NCI-H510A treated with DMSO at 0.1 percent for 48 hours (cell line): ENCODE measurements at regions not wholly inside any gene's neighbourhood (a gene's known extent, or its start where the extent isn't known, plus 50 kb on each side); places are given as distances from the start of the nearest gene placed in this dataset.

Source experiments
- DNase-seq: peaks from one replicate; lab custom pipeline; 2025; lab: John Stamatoyannopoulos, UW

DNA sequence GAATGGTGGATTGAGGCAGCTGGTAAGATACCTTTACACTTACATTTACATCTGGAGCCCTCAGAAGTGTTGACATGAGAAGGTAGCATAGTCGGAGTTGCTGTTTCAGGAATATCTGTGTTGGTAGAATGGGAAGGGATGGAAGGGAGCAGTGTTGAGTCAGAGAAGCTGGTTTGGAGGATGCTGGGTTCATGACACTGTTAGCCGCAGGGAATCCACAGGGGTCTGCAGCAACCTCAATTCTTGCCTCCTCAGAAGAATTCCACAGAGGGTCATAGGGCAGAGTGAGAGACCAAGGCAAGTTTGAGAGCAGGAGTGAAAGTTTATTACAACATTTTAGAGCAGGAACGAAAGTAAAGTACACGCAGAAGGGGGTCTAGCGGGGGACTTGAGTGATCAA is 536.8 kb downstream of the QKI start:
- DNase-seq: no peak

DNA sequence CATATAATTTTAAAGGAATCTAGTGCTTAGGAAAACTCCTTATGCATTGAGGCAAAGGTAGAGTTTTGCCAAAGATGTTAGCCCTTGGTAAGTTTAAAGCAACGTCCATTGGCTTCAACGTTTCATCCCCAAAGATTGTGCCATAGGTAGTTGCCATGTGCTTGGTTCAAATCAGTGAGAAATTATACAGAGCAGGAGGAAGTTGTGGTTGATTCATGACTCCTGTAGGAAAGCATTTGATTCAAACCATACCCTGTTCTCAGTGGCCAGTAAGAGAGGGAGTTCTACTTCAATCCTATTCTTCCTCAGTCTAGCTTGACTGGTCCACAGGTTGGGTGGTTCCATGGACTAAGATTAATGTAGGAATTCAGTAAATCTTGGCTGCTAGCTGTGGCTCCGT is 535.6 kb downstream of the QKI start:
- DNase-seq: no peak

DNA sequence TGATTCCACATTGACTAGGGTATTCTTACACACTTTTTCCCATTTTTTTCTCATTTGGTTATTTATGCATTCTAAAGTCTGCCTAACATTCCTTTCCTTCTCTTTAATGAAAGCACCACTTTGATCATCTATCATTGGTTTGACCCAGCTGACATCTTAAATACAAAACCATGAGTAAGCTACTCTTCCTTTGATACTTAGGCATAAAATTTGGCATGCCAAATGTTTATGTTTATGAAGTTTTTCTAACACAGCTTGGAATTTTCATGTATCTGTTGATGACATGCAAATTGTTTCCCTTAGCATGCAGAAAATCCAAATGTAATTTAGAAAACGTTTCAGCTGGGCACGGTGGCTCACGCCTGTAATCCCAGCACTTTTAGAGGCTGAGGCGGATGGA is 534.9 kb downstream of the QKI start:
- no peak for DNase-seq

DNA sequence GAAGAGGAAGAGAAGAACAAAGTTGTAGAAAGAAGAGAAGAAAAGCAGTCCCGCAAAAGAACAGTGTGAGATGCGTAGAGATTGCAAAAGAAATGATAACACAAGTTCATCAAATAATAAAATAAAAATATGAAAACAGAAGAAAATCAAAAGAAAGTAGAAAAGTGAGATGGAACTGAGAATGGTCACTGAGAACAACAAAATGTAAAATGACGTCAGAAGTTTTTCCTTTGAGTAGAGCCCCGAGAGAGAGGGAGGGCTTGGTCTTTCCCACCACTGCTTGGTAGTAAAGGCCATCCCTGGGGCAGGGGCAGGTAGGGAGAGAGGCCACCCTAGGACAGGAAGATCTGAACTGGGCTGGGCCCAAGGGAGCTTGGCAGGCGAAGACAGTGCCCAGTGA is 533.7 kb downstream of the QKI start:
- no peak for DNase-seq

DNA sequence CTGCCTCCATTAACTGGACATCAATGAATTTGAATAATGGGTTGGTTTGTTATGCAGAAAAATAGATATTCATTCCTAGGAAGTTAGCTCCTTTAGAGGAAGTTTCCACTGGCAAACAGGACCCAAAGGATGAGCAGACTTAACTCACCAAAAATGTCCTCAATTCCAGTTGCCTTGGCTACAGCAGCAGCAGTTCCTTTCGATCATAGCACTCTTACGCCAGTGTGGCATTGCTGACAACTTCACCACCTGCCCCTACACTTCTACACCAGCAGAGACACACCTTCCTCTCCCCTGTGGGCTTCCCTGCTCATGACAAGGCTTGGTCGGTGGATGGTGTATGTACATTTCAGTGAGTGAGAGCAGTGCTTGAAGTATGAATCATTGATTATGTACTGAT is 532.8 kb downstream of the QKI start:
- no peak for DNase-seq

DNA sequence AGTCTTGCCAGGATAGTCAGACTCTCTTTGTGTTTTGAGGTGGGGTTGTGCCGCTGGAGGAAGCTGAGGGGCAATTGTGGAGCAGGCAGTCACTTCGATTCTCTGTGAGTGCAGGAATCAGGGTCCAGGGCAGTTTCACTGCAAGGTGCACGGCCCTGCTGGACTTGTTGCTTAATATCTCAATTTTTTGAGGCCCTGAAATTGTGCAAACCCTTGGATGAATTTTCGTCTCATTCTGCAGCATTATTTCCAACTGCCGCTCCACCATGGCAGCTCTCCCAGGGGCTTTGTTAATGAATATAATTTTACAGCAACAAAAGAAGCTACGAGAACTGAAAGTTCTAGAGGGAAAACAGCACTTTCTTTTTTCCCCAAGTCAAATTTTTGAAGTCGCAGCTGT is 531.9 kb downstream of the QKI start:
- DNase-seq: no peak

DNA sequence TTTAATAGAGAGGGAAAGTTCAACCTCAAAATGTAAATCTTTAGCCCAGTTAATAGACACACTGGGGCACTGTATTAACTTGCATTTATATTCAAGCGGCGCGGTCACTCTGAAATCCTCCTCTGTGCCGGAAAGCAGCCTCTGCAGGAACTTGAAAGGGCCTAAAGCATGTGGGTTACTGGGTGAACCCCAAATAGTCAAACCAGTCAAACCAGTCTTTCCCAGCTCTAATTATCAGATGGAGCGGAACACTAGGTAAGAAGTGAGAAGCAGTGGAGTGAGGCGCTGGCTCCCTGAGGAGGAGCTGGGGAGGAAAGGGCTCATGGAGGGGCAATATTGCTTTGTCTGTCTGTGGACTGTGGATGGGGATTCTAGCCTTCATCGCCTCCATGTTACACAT is 531.3 kb downstream of the QKI start:
- DNase-seq: no peak

DNA sequence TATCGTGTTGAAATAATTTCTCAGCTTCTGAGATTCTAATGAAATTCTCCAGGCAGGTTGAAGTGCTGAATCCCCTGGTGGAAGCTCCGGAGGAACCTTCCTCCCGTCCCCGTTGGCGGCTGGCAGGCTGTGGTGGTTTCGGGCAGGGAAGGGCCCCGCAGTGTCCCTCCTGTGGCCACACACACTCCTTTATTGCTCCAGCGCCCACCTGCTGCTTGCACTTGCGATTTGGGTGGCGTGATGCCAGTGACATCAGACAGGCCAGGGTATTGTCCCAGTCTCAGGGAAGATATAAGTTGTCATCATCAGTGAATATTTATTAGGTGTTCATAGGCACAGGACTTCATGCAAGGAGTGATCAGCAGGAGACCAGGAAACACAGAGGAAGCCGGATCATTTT is 530.4 kb downstream of the QKI start:
- DNase-seq: no peak

DNA sequence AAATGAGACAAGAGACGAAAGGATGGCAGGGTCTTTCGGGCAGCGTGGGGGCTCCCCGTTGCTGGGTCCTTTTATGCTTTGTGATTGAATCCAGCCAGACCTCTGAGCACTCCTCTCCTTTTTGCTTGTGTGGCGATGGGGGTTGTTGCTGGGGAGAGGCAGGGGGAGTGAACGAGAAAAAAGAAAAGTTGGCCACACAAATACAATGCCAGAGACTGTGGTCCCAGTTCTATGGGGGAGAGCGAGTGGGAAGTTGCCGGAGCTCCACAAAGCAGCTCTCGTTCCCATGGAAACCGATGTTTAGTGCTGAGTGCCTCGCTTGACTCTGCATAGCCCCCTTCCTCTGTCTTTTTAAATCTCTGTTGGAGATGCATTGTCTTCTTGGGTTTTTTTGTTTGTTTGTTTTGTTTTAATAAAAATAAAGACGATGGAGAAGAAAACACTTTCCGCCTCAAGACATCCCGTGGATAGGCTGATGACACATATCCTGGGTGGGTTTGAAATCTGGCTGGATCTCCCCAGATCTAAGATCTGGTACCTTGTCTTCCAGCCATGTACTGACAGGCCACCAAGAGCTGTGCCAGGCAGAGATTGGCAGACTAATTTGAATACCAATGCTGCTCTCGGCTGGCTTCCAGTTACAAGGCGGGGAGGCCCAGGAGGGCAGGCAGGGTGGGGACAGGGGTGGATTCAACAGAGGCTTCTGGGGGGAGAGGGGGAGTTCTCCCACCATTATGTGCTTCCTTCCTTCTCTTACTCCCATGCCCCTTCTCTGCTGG is 529.3 kb downstream of the QKI start:
- no peak for DNase-seq

DNA sequence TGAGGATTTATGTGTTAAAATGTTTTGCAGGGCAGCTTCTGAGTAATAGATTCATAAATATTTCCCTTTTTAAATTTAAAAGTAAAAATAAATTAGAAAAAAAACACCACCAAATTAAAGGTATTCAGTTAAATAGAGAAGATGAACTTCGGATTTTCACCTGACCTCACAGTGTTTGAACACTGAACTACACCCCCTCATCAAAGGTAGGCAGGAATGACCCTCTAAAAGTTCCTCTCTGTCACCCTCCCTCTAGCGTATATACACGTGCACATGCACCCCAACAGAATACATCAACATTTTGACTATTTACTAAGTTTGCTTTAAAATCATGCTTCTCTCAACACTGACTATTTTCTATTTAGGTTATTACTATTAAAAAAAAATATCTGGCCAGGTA is 528.3 kb downstream of the QKI start:
- DNase-seq: no peak

DNA sequence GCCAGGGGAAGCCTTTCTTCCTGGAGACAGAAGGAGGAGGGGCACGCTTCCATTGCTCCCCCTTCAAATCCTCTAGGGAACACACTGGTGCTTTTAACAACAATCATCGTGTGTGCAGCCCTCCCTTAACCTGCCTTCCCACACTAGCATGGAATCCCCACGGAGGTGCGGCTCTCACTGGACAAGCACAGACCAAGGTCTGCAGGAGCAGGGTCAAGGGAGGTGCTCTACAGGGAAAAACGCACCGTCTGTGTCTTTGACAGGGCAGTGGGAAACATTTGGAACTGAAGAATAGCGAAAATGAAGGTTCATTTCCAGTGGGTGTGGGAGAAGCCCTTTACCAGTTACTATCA is 527.1 kb downstream of the QKI start:
- no peak for DNase-seq

DNA sequence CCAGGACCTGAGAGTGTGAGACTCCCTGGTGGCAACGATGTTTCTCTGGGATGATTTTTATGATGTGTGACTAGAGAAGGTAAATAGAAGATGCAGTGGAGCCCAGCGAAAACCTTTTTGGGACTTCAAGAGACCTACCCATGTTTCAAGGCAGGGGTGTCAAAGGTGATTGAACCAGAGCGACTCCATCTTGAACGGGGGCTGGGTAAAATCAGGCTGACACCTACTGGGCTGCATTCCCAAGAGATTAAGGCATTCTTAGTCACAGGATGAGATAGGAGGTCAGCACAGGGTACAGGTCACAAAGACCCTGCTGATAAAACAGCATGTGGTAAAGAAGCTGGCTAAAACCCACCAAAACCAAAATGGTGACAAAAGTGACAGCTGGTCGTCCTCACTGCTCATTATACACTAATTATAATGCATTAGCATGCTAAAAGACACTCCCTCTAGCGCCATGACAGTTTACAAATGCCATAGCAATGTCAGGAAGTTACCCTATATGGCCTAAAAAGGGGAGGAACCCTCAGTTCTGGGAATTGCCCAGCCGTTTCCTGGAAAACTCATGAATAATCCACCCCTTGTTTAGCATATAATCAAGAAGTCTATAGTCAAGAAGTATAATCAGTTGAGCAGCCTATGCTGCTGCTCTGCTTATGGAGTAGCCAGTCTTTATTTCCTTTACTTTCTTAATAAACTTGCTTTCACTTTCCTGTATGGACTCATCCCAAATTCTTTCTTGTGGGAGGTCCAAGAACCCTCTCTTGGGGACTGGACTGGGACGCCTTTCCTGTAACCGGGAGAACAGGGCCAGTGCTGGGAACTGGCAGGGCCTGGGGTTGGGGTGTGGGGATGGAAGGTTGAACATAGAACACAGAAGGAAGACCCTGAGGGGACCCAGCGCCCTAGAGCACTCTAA is 526.4 kb downstream of the QKI start:
- DNase-seq: no peak

DNA sequence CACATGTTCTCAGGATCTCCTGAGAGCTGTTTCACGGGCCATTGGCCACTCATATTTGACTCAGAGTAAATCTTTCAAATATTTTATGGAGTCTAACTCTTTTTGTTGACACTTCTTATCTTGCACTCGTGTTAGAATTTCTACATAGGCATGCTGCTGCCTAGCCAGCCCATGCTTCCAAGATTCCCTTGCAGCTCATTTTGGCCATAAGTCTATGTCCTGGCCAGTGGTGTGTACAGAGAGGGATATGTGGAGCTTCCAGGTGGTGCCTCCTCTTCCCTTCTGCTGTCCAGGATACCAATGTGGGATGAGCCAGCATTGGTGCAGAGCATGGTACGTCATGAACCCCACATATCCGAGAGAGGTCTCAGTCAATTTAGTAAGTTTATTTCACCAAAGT is 522.6 kb downstream of the QKI start:
- no peak for DNase-seq

DNA sequence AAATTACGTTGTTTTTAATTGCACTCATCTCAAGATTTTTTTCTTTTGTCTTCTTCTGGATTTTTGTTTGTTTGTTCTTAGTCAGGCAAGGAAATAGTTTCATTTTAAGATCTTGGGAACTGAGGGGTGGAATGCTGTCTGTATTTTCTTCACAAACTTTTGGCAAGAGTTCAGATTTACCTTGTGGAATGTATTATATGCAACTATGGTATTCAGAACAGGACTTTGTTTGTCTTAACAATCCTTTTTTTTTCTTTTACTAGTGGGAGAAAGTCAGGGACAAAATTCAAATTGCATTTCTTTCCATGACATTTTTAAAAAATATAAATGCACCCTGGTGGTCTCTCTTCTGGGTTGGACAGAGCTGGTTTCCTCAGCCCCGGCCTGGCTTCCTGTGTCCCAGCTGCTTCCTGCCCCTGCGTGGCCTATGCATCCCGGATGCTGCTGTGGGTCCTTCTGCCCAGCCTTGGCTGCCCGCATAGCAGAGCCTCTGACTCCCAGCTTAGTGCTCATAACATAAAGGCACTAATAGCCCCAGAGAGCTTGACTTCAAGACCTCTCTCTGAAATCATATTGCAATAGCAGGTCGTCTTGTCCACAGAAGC is 520.7 kb downstream of the QKI start:
- DNase-seq: no peak

DNA sequence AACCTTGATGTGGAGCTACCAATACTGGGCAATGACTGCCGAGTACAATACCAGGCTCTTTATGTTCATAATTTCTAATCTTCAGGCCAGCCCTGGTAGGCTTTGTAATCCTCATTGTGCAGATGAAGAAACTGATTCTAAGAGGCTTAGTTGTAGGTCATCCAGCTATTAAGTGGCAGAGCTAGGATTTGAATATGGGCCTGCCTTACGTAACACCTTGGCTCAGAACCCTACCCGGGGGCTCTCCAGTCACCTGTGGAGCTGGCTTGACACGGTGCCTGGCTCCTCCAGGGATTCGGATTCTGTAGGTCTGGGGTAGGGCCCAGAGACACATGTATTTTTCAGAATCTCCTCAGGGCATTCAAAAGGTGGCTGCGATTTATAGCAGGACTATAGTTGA is 515.5 kb downstream of the QKI start:
- DNase-seq: no peak

DNA sequence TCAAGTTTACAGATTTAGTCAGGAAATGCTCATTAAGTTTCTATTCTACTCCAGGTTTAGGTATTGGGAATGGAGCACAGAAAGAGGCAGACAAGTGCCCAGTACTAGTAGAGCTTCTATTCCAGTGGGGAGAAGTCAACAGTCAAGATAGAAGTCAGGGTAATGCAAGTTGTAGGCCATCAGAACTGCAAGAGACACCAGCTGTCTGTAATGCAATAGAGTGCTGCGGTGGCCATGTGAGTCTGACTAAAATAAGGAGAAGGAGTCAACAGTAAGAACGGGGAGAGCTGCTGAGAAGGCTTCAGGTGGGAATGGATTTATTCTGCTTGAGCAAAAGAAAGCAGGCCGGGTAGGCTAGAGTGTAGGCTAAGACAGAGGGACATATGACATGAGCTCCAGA is 515.0 kb downstream of the QKI start:
- no peak for DNase-seq

DNA sequence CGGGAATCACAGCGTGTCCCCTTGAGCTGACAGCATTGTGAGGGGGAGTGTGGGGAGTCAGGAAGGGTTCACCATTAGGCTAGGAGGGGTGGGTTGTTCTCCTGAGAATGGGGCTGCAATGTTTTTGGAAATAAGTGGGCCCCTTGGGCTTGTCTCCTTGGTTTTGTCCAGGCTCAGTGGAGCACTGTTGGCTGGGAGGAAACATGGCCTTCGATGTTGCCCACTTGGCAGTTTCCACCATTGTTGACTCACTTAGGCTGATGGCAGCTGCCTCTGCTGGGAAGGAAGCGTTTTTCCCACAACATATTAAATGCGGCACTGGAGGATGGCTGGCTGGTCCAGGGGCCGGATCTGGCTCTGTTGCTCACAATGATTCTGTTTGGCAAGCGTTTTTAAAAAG is 512.1 kb downstream of the QKI start:
- DNase-seq: no peak

DNA sequence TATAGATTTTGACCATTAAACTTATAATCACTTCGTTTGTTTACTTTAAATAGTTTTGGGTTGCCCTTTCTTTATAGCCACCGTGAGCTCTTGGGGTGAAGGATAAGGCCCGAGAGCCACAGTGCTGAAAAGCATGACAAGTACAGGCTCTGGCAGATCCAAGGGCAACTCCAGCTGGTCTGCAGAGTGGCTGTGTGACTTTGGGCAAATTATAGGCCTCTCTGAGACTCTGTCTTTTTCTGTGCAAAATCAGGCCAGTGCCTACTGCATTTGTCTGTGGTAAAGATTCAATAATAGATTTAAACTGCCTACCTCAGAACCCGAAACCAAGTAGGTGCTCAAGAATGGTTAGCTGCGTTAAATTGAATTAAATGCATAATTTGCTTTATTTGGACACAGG is 511.3 kb downstream of the QKI start:
- no peak for DNase-seq

DNA sequence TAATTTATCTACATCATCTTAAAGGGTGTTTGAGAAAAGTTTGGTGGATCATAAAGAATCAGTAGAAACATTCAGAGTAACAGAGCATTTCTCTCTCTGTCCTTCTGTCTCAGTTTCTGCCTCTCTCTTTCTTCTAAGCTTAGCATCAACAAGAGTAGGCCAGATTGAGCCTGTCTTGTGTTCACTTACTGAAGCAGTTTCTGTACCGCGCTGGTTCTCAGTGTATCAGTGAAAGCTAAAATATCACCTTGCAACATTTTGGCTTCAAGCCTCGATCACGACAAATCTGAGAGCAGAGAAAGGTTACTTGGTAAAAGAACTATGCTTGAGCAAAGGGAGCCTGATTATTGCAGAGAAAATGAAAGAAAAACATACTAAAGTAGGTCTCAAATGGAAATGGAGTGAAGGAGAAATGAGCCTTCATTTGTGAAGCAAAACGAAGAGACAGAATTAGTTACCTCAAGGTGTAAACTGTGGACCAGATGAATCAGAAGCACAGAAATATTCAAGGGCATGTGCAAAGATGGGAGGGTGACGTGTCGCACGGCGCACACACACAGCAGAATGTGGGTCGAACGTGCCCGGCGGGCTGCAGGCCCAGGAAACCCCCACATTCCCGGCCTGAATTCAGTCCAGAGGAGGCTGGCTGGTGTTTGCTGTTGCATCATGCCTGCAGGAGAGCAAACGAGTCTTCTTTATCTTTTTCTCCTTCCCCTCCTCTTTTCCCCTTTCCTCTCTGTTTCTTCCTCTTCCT is 509.3 kb downstream of the QKI start:
- no peak for DNase-seq

DNA sequence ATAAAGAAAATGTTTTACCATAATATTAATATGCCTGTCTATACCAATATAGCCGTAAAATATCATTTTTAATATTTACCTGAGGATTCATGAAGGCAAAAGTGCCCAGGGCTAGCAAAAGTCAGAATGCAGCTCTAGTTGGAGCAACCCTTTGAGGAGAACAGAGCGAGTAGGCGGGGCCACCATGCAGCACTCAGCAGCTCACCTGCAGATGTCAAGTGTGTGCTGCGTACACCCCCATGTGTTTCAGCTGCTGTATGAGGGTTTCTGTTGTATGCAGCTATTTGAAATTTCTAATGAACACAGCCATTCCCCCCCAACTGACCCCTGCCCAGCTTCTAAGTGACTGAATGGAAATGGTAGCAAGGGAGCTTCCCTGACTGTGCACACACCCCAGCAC is 508.0 kb downstream of the QKI start:
- peak; percentile 3 for DNase-seq

DNA sequence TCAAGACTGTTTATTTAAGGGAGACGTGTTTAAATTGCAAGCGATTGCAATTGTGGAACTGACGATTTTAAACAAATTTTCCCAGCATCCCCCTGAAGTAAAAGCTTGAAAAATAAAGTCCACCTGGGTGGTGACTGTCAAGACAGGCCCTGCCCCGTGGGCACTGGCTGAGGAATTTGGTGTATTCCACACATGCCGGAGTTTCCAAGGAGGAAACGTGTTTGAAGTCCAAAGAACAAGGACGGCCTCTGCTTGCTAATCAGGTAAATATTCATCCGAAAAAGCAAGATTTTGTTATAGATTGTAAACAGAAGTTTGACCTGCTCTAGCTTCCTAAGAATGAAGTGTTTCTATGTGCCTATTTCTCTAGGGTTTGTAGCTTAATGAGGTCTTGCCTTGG is 505.1 kb downstream of the QKI start:
- no peak for DNase-seq

DNA sequence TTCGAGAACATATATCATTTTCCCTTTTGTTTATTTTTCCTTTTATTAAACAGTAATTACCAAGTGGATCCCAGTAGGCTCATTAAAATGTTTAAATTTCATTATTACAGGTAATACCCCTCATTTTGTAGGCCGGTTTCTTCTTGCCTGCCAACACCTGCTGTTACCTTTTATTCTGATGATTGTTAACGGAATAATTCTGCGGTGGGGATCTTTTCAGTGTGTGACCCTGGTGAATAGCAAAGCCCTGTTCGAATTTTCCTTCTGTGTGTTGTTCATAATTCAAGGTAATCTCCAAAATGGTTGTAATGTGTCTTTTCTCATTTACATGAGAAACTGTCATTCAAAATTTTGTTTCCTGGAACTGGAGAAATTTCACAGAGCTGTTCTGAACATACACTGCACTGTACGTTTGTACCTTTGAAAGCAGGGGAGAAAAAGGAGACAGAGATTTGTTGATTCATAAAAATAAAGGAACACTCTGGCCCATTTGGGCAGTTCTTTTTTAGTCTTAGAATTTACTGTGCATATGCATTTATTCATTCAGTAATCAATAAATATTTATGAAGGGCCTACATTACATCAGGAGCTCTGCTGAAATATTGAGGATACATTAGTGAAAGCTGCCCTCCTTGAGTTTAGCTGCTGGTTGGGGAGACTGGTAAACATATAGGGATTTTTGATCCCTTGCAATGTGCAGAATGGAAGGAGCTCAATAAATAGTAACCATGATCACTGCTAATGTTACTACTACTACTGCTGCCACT is 502.0 kb downstream of the QKI start:
- no peak for DNase-seq
